ENCODE measurements at regions not wholly inside any gene's neighbourhood (a gene's known extent, or its start where the extent isn't known, plus 50 kb on each side); places are given as distances from the start of the nearest gene placed in this dataset.
A peak's percentile ranks its signal among the peaks of the same experiment; 100 is the strongest.
"Not testable (repeated sequence)": the region's sequence is repeated elsewhere in the genome, so short reads cannot be mapped to it uniquely, and the experiment has no call there.

DNA sequence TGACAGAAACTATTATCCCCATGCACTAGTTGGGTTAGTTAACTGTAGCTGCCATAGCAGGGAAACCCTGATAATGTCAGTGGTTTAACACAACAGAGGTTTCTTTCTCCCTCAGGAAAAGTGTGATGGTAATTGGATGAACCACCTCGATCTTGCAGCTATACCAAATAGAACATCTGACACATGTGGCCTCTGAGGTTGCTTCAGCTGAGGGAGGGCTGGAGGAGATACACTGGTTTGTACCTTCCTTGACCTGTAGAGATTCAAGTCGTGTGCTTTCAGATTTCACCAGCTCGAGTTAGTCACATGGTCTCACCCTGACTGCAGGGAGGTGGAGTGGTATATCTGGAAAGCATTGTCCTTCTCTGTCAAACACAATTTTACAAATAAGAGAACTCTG lies 147.2 kb upstream of the SFRP2 start:
- DNase-seq: no peak

DNA sequence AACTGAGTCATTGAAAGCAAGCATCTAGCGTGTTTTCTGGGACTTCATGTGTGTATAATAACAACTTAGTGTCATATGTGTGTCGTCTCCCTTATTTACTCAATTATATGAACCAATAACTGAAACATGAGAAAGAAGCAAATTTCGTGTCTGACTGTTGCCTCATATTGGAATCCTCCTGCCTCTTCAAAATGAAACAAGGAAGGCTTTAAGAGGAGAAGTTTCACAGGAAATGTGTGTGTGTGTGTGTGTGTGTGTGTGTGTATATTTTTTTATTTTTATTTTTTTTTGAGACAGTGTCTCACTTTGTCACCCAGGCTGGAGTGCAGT lies 145.8 kb upstream of the SFRP2 start:
- DNase-seq: peak; percentile 5

DNA sequence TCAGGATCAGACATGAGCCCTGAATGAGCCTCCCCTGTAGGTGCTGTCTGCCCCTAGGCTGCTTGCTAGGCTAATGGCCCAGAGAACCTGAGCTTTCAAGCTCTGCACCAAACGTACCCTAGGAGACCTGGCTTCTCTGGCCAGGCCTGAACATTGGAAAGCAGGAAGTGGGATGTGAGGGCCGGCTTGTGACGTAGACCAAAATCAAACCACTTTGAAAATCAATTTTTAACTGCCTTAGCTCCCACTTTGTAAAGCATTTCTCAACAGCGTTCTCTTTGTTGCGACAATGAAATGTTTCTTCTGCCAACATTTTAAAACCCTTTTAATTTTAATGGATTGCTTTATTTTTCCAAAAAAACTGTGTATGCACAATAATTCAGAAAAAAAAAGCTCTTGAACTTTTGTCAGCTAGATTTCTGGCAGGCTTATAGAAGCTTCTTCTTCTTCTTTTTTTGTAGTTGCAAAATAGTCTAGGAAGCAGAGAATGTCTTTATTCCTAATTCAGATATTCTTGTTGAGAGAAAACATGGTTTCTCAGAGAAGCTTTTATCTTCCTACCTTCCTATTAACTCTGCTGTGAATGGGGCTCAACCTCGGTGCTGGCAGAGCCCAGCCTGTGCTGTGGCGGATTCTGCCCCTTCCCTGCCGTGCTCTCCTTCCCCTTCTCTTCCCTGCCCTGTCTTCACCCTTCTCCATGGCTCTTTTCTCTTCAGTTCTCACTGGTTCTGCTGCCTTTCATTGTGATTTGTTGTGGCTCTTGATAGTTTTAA lies 145.2 kb upstream of the SFRP2 start:
- DNase-seq: no peak

DNA sequence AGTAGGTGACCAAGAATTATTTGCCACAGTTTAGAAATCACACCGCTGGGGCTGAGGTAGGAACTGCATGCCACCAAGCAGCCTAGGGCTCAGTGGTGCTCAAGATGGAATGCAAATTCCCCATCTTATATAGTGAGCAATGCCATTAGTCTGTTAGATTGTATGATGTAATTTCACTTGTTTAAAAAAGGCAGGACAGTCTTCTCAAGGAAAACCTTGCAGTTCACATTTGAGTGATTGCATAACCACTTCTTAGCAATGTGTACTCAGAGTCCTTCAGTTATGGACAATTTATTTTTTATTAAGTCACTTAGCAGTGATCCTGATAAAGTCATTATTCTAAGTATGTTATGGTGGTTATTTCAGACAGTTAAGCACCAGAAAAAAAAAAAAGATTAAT lies 142.9 kb upstream of the SFRP2 start:
- DNase-seq: no peak

DNA sequence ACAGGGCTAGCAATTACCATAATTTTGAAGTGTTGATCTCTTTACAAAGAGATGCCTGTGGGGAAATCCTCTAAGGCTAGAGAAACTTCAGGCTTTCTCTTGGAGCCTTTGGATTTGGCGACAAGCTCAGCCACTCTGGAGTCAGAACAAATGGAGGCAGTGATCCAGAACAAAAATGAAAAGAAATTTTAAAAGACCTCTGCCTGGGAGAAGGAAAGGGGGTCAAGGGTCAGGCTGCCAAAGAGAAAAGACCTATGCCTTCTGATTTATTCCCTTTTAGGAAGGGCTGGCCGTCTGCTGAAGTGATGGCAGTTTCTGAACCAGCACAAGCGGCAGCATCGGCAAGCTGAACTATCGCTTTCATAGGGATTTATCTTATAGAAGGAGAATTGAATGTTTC lies 140.8 kb upstream of the SFRP2 start:
- DNase-seq: no peak

DNA sequence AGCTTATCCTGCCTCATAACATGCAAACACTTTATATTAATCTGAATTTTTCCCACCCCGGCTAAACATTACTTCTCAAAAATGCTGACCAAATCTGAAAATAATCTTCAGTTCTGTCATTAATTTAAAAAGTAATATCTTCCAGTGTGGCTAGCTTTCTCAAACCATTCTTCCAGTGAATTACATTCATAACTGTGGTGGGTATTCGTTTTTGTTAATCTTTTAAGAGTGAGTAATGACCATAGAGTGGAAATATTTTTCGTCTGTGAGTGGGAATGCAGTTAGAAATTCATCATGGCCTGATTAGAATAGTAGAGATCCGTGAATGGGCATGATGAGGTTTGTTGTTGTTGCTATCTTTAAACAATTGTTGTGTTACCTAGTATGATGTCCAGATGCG lies 138.6 kb upstream of the SFRP2 start:
- no peak for DNase-seq

DNA sequence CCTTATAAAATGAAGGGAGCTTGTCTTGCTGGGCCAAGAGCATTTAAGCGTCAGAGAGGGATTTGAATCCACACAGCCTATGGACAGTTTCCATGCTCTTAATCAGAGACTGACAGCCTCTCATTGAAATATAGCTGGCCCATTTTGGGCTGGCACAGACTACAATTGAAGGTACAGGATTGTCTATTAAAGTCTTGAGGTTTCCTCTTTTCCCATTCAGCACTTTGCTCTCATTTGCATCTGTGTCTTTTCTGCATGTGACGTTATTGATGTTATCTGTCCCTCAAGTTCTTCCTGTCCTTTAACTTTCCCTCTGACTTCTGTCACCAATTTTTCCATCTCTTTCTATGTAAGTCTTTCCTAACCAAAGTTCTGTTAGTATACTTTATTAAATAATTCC lies 133.3 kb upstream of the SFRP2 start:
- DNase-seq: no peak

DNA sequence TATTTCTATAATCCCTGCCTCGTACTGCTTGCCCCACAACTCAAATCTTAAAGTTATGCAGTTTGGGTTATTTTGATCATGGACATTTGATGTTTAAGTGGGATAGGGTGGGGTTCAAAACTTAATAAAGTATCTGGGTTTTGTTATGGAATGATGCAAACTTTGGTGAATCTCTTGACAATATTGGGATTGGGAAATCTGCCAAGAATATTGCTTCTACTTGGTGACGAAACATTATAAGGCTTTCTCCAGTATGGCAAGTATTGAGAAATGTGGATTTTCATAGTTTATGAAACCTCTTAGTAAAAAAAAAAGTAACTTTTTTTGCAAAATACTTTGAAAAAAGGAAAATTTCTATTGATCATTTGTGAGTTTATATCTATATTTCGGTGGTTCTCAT lies 130.8 kb upstream of the SFRP2 start:
- no peak for DNase-seq

DNA sequence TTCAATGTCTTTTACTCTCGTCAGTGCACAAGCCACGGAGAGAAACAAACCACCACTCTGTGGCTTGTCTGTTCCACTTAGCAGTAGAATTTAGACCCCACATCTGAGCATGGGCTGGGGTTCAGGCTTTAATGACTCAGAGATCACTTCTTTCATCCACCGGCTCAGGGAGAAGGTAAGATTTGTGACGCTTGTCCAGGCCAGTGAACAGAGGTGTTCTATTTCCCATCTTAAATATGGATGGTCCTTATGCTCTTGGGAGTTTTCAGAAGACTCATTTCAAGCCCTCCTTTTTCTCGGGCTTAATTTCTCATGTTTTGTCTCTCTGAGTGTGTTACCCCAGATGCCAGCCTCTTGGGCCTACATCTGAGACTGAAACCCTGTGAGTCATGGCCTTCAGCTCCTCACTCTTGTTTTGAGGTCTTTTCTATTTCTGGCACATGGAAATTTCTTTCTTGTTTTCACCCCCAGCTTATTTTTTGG lies 127.4 kb upstream of the SFRP2 start:
- no peak for DNase-seq

DNA sequence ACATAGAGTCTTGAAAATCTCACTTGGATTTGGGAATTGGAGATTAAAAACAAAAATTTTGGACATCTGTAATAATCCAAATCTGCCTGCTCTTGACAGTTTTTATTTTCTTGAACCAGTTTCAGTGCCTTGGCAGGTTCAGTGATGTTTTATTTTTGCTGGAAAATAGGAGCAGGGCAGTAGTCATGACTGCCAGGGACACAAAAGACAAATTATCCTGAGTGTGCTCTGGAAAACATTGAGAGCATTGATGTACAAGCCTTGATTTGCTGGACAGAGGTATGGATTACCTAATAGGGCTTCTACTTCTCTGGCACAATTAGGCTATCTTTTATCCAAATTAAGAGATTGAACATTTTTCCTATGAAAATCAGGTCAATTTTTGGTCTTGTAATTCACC lies 123.4 kb upstream of the SFRP2 start:
- DNase-seq: peak; percentile 39

DNA sequence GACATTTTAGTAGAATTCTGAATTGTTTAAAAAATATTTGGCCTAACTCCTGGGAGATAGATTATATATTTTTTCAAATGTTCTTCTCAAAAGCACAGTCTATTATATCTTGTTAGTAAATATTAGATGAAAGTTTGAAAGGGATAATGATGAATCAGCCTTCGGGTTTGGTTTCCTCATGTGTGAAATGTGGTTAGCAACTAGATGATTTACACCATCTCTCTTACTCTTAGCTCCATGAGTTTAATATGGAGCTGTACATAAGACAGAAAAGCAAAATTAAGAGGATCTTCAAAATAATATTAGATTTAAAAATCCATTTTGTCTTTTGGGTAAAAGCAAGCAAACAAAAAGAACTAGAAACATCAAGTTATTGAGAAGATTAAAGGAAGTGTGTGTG lies 120.8 kb upstream of the SFRP2 start:
- DNase-seq: no peak

DNA sequence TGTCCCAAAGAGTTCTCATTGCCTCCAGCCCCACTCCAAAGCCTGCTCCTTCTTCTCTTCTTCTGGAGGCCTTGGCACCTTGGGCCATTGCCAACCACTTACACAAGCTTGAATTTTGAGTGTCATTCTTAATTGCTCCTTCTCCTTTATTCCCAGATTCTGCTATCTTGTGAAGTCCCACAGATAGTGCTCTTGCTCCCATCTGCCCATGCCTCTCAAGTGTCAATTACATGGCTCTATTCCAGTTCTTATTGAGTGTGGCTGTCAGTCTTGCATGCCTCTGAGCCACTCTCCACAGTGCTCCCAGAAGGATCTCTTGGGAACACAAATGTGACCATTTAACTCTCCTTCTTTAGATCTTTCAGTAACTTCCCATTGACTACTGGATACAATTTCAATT lies 117.3 kb upstream of the SFRP2 start:
- peak; percentile 45 for DNase-seq

DNA sequence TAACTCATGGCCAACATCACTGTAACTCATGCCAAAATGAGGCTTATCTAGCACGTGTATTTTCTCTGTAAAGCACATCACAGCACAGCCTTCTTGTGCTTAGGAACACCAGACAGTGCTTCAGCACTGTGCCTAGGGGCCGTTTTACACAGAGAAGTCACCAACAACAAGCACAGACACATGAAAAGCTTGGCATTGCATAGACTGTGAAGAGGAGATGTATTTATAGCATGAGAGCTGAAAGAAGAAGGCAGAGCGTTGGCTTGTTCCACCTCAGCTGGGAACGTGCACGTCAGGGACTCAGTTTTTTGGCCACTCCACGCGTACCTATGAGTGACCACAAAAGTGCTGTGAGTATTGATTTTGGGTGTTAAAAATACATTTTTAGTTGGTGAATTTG lies 116.3 kb upstream of the SFRP2 start:
- peak; percentile 38 for DNase-seq

DNA sequence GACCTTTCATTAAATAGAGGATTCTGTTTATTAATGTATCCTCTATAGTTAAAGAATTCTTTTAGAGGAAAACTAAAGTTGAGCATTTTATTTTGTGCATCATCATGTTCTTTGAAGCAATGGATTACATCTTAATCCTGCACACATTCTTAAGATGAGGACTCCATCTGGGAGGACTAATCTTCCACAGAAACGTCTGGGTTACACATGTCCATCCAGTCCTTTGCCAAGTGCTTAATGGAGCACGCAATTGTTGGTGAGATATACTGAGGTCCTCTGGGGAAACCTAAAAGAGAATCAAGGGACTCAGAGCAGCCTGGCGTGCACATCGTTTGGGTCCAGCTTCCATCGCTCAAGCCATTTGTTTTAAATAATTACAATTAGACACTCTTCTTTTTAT lies 115.1 kb upstream of the SFRP2 start:
- DNase-seq: no peak

DNA sequence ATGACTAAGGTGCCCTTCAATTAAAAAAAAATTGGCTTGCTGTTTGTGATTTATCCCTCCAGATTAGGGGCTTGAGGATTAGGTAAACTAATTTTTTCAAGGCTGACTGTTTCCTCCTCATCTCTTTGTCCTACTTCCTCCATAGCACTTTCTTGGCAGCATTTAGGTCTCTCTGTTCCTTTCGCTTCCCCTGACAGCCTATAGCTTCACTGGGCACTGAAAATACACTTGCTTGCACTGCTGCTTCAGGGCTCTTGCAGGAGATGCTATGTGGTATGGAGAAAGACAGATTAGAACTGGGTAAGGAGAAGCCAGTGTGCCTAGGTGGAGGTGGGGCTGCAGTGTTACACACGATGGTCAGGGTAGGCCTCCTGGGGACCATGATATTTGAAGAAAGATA lies 112.3 kb upstream of the SFRP2 start:
- DNase-seq: no peak

DNA sequence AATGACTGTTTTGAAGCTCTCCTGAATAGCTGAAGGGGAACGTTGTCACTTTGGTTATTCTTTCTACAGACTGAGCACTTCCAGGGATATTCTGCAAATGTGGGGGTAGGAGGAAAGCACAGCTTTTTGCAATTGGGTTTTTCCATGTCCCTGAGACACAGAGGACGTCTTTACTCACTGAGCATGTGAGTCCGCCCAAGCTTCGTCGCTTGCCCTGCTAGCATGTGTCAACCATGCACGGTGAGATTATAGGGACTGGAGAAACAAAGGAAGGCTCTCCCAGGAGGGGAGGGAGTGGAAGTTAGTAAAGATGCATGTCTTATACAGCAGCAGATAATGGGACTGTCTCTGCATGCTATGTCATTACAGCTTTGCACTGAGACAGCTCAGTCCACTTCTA lies 111.5 kb upstream of the SFRP2 start:
- no peak for DNase-seq

DNA sequence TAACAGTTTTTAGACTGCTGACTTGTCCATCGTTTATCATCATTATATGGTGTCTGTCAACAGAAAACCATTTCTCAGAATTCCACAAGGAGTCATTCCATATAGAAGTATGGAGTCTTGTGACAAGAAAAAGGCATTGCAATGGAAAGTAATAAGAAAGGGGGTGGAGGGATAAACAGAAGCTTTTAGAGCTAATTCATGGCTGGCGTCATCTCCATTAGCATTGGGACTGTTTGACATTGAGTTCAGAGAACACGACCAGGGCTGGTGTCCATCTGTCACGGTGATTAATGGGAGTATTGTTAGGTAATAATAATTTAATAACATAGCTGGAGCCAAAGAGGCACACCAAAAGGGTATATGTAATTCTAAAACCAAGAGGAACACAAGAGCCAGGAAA lies 101.9 kb upstream of the SFRP2 start:
- DNase-seq: no peak

DNA sequence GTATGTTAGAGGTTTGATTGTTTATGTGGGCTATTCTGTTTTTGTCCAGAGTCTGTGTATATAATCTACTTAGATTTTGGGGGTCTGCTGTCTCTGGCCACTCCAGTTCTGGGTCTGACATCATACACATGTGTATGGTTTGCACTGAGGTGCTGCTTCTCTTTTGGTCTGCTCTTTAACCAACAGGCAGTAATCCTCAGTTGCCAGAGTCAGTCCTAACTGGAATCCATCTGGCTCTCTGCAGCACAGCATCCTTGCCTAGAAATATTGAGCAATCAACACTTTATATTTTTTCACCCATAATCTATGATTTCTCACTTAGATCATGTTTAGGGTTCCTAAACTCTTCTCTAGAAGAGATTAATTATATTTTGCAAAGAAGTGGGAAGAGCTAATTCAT lies 98.3 kb upstream of the SFRP2 start:
- DNase-seq: no peak

DNA sequence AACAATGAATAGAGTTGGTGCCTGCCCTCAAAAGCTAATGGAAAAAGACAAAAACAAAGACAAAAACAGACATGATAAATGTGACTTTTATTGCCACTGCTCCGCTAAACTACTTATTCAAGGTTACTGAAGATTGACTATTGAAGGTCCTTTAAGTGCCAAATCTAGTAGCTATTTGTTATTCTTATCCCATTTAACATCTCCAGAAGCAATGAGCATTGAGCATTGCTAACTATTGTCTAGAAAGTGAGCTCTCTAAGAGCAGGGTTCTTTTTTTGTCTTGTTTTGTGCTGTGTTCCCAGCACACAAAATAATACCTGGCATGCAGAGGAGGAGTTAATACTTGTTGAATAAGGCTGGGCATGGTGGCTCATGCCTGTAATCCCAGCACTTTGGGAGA lies 95.4 kb upstream of the SFRP2 start:
- DNase-seq: no peak

DNA sequence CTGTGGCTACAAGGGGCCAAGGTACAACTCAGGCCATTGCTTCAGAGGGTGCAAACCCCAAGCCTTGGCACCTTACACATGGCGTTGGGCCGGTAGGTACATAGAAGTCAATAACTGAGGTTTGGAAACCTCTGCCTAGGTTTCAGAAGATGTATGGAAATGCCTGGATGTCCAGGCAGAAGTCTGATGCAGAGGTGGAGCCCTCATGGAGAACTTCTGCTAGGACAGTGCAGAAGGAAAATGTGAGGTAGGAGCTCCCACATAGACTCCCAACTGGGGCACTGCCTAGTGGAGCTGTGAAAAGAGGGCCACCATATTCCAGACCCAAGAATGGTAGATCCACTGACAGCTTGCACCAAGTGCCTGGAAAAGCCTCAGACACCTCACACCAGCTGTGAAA lies 92.1 kb upstream of the SFRP2 start:
- DNase-seq: no peak

DNA sequence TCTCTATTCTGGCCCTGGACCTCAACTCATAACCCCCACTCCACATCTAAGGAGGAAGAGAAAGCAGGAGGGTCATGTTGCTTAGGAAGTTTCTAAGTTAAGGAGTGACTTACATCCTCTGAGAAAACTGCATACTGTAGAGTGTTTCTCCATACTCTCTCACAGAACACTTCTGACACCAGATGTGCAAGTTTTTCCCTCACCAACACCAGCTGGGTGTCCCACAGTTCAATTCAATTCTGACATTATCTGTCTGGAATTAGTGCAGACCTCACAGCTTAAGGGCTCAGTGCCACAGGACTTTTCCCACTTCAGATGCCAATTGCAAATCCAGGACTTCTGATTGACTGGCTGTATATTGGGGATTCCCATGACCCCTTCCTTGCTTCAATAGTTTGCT lies 89.0 kb upstream of the SFRP2 start:
- DNase-seq: no peak

DNA sequence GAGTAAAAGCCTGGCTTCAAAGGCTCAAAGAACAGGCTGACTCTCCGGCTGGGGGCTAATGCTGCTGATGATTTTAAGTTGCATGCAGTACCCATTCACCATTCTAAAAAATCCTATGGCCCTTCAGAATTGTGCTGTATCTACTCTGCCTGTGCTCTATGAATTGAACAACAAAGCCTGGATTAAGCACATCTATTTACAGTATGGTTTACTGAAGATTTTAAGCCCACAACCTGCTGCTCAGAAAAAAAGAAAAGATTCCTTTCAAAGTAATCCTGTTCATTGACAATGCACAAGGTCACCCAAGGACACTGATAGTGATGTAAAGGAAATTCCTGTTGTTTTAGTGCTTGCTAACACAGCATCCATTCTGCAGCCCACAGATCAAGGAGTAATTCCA lies 84.9 kb upstream of the SFRP2 start:
- no peak for DNase-seq

DNA sequence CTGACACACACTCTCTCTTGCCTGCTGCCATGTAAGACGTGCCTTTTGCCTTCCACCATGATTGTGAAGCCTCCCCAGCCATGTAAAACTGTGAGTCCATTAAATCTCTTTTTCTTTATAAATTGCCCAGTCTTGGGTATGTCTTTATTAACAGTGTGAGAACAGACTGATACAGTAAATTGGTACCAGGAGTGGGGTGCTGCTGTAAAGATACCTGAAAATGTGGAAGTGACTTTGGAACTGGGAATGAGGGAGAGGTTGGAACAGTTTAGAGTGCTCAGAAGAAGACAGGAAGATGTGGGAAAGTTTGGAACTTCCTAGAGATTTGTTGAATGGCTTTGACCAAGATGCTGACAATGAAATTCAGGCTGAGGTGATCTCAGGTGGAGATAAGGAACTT lies 77.9 kb upstream of the SFRP2 start:
- not testable (repeated sequence) for DNase-seq

DNA sequence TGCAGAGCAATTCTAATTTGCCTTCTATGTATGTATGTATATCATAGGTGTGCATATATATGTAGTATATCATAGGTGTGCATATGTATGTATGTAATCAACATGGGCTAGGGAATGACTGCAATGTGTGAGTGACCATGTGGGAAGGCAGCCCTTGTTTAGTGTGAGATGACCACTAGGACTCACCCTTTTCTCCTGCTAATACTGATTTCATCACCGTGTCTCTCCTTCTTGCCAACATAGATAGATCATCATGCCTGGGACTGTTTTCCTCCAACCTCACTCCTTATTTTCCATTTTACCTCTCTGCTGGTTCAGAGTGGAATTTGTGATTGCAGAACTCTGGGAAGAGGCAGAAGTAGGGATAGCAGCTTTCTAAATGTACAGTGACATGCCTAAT lies 63.6 kb upstream of the SFRP2 start:
- DNase-seq: no peak
